C4-2B (cell line): ENCODE measurements at regions not wholly inside any gene's neighbourhood (a gene's known extent, or its start where the extent isn't known, plus 50 kb on each side); places are given as distances from the start of the nearest gene placed in this dataset.
A peak's percentile ranks its signal among the peaks of the same experiment; 100 is the strongest.

ENCODE experiments used
- H3K27ac ChIP-seq: fragments of 450-650 bp; 2 replicates; pipeline ENCODE4 v1.5.1; 2017
- CTCF ChIP-seq: fragments of 450-650 bp; conservative IDR thresholded peaks from 2 replicates; pipeline ENCODE4 v1.5.1; 2017; ENCODE audit warnings: mild to moderate bottlenecking
- ZFX ChIP-seq: fragments of 450-650 bp; IDR thresholded peaks from 2 replicates; pipeline ENCODE4 v1.6.1; 2017

GRCh38 chr9:90445391-90445790 is 197.2 kb downstream of the DIRAS2 start:
- TF ChIP-seq CTCF (no peak), ZFX (no peak)
- H3K27ac ChIP-seq, result no peak overlapping the region

- no peak for TF ChIP-seq ZFX
- no peak for TF ChIP-seq CTCF
- H3K27ac ChIP-seq, result no peak overlapping the region
These were observed 196.2 kb downstream of the DIRAS2 start for GRCh38 chr9:90446200-90446948.

GRCh38 chr9:90447773-90448172 is 194.9 kb downstream of the DIRAS2 start:
- H3K27ac ChIP-seq, result no peak overlapping the region
- TF ChIP-seq CTCF, result no peak
- TF ChIP-seq ZFX, result no peak

- no peak for TF ChIP-seq ZFX
- TF ChIP-seq CTCF, result no peak
- H3K27ac ChIP-seq, result no peak overlapping the region
These were observed 193.3 kb downstream of the DIRAS2 start for GRCh38 chr9:90449213-90449925.

- TF ChIP-seq ZFX, result no peak
- TF ChIP-seq CTCF, result no peak
- no peak overlapping the region for H3K27ac ChIP-seq
These were observed 190.8 kb downstream of the DIRAS2 start for GRCh38 chr9:90451804-90452203.

- TF ChIP-seq ZFX (no peak), CTCF (no peak)
- peak overlapping the region; percentile 61; the same call in 1 of the 2 replicates for H3K27ac ChIP-seq
These were observed 187.3 kb downstream of the DIRAS2 start for GRCh38 chr9:90455316-90455715.
